ENCODE measurements at regions not wholly inside any gene's neighbourhood (a gene's known extent, or its start where the extent isn't known, plus 50 kb on each side); places are given as distances from the start of the nearest gene placed in this dataset.

DNA sequence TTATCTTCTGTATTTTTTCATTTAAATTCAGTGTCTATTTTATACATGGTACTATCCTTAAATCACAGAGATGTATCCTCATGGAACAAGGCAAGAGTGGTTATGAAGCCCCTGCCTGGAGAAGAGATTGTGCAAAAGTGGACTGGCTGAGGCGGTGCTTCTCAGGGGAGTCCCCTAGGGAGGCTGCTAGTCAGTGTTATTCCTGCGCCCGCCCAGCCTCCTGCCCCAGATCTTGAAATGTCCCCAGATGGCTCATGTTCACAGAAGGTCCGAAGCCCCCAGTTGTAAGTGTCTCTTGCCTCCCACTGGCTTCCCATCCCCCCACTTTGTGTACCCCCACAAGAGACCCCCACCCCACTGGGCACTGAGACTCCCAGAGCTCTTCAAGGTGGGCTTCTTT lies 366.9 kb downstream of the TNS3 start:
- TF ChIP-seq, protein P1, sequence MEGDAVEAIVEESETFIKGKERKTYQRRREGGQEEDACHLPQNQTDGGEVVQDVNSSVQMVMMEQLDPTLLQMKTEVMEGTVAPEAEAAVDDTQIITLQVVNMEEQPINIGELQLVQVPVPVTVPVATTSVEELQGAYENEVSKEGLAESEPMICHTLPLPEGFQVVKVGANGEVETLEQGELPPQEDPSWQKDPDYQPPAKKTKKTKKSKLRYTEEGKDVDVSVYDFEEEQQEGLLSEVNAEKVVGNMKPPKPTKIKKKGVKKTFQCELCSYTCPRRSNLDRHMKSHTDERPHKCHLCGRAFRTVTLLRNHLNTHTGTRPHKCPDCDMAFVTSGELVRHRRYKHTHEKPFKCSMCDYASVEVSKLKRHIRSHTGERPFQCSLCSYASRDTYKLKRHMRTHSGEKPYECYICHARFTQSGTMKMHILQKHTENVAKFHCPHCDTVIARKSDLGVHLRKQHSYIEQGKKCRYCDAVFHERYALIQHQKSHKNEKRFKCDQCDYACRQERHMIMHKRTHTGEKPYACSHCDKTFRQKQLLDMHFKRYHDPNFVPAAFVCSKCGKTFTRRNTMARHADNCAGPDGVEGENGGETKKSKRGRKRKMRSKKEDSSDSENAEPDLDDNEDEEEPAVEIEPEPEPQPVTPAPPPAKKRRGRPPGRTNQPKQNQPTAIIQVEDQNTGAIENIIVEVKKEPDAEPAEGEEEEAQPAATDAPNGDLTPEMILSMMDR (IDR thresholded peaks at IDR 0.05), result no peak
- TF ChIP-seq POLR2A (IDR thresholded peaks at IDR 0.05), result no peak
- TF ChIP-seq POLR2AphosphoS5 (IDR thresholded peaks at IDR 0.05), result no peak
